Panc1 (cell line): ENCODE measurements at regions not wholly inside any gene's neighbourhood (a gene's known extent, or its start where the extent isn't known, plus 50 kb on each side); places are given as distances from the start of the nearest gene placed in this dataset.

Experiments
- CTCF ChIP-seq: fragments of 450-650 bp; IDR thresholded peaks from 2 replicates; pipeline ENCODE4 v1.5.1; 2017; ENCODE audit warnings: mild to moderate bottlenecking
- POLR2AphosphoS5 ChIP-seq: IDR thresholded peaks from 2 replicates; pipeline ENCODE4 v1.6.1; 2012; ENCODE audit warnings: mild to moderate bottlenecking, low read depth, low read length, moderate library complexity
- REST ChIP-seq, 2 experiments: IDR thresholded peaks; 2 replicates each; pipeline ENCODE4 v1.6.1; 2011 to 2012; ENCODE audit warnings: low read depth in 2 of 2, control low read depth in 1 of 2, low read length in 1 of 2, mild to moderate bottlenecking in 1 of 2, moderate library complexity in 1 of 2; ENCODE audit not compliant: insufficient read depth in 1 of 2
- SIN3A ChIP-seq: IDR thresholded peaks from 2 replicates; pipeline ENCODE4 v1.6.1; 2012; ENCODE audit warnings: low read depth, mild to moderate bottlenecking, low read length, moderate library complexity, borderline replicate concordance; ENCODE audit not compliant: insufficient read depth
- TCF7L2 ChIP-seq: IDR thresholded peaks from 2 replicates; pipeline ENCODE4 v1.6.1; 2011; ENCODE audit warnings: mild to moderate bottlenecking, low read depth, low read length, inconsistent platforms

GRCh38 chr4:15365641-15366040 is 62.2 kb upstream of the C1QTNF7 start:
- no peak for TF ChIP-seq POLR2AphosphoS5
- TF ChIP-seq CTCF: no peak
- no peak for TF ChIP-seq SIN3A
- no peak for TF ChIP-seq REST (IDR thresholded peaks at IDR 0.05; ENCODE audit: insufficient read depth in 1 of 2, low read depth in 2 of 2, low read length in 1 of 2)
- no peak for TF ChIP-seq TCF7L2
